ENCODE measurements at regions not wholly inside any gene's neighbourhood (a gene's known extent, or its start where the extent isn't known, plus 50 kb on each side); places are given as distances from the start of the nearest gene placed in this dataset.

GRCh38 chr2:84249140-84249539 lies 209.9 kb downstream of the SUCLG1 start:
- no peak for DNase-seq (ENCODE audit: low read depth)
- no peak for TF ChIP-seq CTCF (IDR thresholded peaks at IDR 0.05; ENCODE audit: low read depth, low read length, missing control alignments)

GRCh38 chr2:84247532-84247931 lies 211.5 kb downstream of the SUCLG1 start:
- DNase-seq (ENCODE audit: low read depth), result no peak
- no peak for TF ChIP-seq CTCF (IDR thresholded peaks at IDR 0.05; ENCODE audit: low read depth, low read length, missing control alignments)
- no peak overlapping the region for H3K4me3 ChIP-seq (ENCODE audit: low read depth, low read length)

More at GRCh38 chr2:84249140-84249539, 209.9 kb downstream of the SUCLG1 start:
- no peak overlapping the region for H3K4me3 ChIP-seq (ENCODE audit: low read depth, low read length)

GRCh38 chr2:84243788-84244733 lies 215.0 kb downstream of the SUCLG1 start:
- no peak for TF ChIP-seq CTCF (IDR thresholded peaks at IDR 0.05; ENCODE audit: low read depth, low read length, missing control alignments)
- no peak overlapping the region for H3K4me3 ChIP-seq (ENCODE audit: low read depth, low read length)
- no peak for DNase-seq (ENCODE audit: low read depth)

- no peak overlapping the region for H3K4me3 ChIP-seq (ENCODE audit: low read depth, low read length)
- TF ChIP-seq CTCF (IDR thresholded peaks at IDR 0.05; ENCODE audit: low read depth, low read length, missing control alignments), result no peak
- no peak for DNase-seq (ENCODE audit: low read depth)
Observed at GRCh38 chr2:84238907-84239306, 220.2 kb downstream of the SUCLG1 start.

- DNase-seq (ENCODE audit: low read depth), result no peak
- H3K4me3 ChIP-seq (ENCODE audit: low read depth, low read length), result no peak overlapping the region
- TF ChIP-seq CTCF (IDR thresholded peaks at IDR 0.05; ENCODE audit: low read depth, low read length, missing control alignments), result no peak
Observed at GRCh38 chr2:84236288-84236687, 222.8 kb downstream of the SUCLG1 start.

GRCh38 chr2:84234103-84234502 lies 225.0 kb downstream of the SUCLG1 start:
- TF ChIP-seq CTCF (IDR thresholded peaks at IDR 0.05; ENCODE audit: low read depth, low read length, missing control alignments), result no peak
- DNase-seq (ENCODE audit: low read depth), result no peak

GRCh38 chr2:84231478-84231877 lies 227.6 kb downstream of the SUCLG1 start:
- DNase-seq (ENCODE audit: low read depth), result no peak
- no peak overlapping the region for H3K4me3 ChIP-seq (ENCODE audit: low read depth, low read length)
- no peak for TF ChIP-seq CTCF (IDR thresholded peaks at IDR 0.05; ENCODE audit: low read depth, low read length, missing control alignments)

More at GRCh38 chr2:84234103-84234502, 225.0 kb downstream of the SUCLG1 start:
- no peak overlapping the region for H3K4me3 ChIP-seq (ENCODE audit: low read depth, low read length)
